OCI-LY3 (cell line): ENCODE measurements at regions not wholly inside any gene's neighbourhood (a gene's known extent, or its start where the extent isn't known, plus 50 kb on each side); places are given as distances from the start of the nearest gene placed in this dataset.

Source experiments
- EZH2phosphoT487 ChIP-seq: fragments of 200-600 bp; shearing (Covaris generic); IDR thresholded peaks from 2 replicates; pipeline ENCODE4 v1.6.1; 2018; ENCODE audit warnings: antibody characterized with exemption, mixed run types, low read depth
- TF ChIP-seq, protein P1 (sequence below): fragments of 200-600, 300-600 bp; sonication (generic); IDR thresholded peaks from 2 replicates; pipeline ENCODE4 v1.5.1; 2014; ENCODE audit warnings: antibody characterized with exemption, low read length, low read depth

DNA sequence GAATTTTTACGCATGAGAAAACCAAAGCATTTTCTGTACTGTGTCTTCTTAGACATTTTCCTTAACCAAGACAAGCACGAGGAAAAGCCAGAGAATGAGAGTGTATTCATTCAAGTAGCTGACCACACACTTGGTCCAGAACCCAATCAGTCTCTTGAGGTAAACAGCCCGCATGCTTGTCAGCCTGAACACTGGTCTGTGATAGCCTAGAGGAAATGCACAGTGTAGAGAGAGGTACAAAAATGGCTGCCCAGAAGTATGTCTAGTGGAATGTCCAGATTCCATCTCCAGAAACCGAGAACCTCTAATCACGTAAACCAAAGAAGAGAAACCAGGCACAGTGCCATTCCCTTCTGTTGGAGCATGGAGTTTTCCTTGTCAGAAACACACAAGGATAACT lies 80.0 kb upstream of the SNX2 start:
- TF ChIP-seq, protein P1, sequence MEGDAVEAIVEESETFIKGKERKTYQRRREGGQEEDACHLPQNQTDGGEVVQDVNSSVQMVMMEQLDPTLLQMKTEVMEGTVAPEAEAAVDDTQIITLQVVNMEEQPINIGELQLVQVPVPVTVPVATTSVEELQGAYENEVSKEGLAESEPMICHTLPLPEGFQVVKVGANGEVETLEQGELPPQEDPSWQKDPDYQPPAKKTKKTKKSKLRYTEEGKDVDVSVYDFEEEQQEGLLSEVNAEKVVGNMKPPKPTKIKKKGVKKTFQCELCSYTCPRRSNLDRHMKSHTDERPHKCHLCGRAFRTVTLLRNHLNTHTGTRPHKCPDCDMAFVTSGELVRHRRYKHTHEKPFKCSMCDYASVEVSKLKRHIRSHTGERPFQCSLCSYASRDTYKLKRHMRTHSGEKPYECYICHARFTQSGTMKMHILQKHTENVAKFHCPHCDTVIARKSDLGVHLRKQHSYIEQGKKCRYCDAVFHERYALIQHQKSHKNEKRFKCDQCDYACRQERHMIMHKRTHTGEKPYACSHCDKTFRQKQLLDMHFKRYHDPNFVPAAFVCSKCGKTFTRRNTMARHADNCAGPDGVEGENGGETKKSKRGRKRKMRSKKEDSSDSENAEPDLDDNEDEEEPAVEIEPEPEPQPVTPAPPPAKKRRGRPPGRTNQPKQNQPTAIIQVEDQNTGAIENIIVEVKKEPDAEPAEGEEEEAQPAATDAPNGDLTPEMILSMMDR = no peak
- no peak for TF ChIP-seq EZH2phosphoT487
